Nephron progenitor cell (in vitro differentiated cells): ENCODE measurements at regions not wholly inside any gene's neighbourhood (a gene's known extent, or its start where the extent isn't known, plus 50 kb on each side); places are given as distances from the start of the nearest gene placed in this dataset.

ENCODE experiments used
- DNase-seq: peaks from one replicate; pipeline ENCODE4 v3.0.0; 2021
- H3K27ac Mint-ChIP-seq: 2 replicates; pipeline ENCODE4 v1.8.0; 2021; ENCODE audit warnings: mild to moderate bottlenecking, moderate library complexity, mixed read lengths
- H3K27me3 Mint-ChIP-seq: 2 replicates; pipeline ENCODE4 v1.8.0; 2021; ENCODE audit warnings: mild to moderate bottlenecking, low read depth, mixed read lengths; ENCODE audit not compliant: poor library complexity
- H3K36me3 Mint-ChIP-seq: 2 replicates; pipeline ENCODE4 v1.8.0; 2021; ENCODE audit warnings: low read depth, mixed read lengths
- H3K4me1 Mint-ChIP-seq: 2 replicates; pipeline ENCODE4 v1.8.0; 2021; ENCODE audit warnings: mixed read lengths
- H3K4me3 Mint-ChIP-seq: 2 replicates; pipeline ENCODE4 v1.8.0; 2021; ENCODE audit warnings: mild to moderate bottlenecking, moderate library complexity, mixed read lengths
- H3K9me3 Mint-ChIP-seq: 2 replicates; pipeline ENCODE4 v1.8.0; 2021; ENCODE audit warnings: mild to moderate bottlenecking, moderate library complexity, mixed read lengths
- CTCF ChIP-seq: fragments of 200-600 bp; sonication (generic); IDR thresholded peaks from 2 replicates; pipeline ENCODE4 v1.5.0; 2021; ENCODE audit warnings: antibody characterized with exemption

- no peak overlapping the region for H3K27ac Mint-ChIP-seq
- H3K9me3 Mint-ChIP-seq, result no peaks in the 10 kb centered on the region
- H3K36me3 Mint-ChIP-seq, result no peaks in the 10 kb centered on the region
- DNase-seq, result no peak
- no peak overlapping the region for H3K4me3 Mint-ChIP-seq
- TF ChIP-seq CTCF, result no peak
- no peaks in the 10 kb centered on the region for H3K27me3 Mint-ChIP-seq
- no peaks in the 10 kb centered on the region for H3K4me1 Mint-ChIP-seq
Observed at GRCh38 chr5:112014783-112015395, 257.9 kb upstream of the NREP start.

DNA sequence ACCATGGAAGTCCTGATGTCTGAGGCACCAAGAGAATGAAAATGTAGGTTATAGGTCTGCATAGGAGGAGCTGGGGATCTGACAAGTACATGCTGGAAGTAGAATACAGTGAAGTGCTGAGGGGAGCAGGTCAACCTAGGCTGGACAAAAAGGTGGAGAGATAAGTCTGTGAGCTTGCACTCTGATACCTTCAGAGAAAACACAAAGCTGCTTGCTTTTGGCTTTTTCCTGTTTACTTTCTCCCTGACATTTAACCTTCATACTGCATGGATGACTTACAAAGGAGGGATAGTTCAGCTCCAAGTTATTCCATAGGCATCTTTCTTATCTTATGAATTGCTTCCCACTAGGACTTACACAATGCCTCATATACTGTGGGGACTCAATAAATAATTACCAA is 256.7 kb upstream of the NREP start:
- Mint-ChIP-seq H3K9me3 (no peaks in the 10 kb centered on the region), H3K36me3 (no peaks in the 10 kb centered on the region), H3K4me3 (no peak overlapping the region)

GRCh38 chr5:112012104-112012503 is 255.1 kb upstream of the NREP start:
- H3K27ac Mint-ChIP-seq, result no peak overlapping the region
- H3K4me1 Mint-ChIP-seq, result no peaks in the 10 kb centered on the region
- no peaks in the 10 kb centered on the region for H3K9me3 Mint-ChIP-seq
- no peak for DNase-seq
- no peak overlapping the region for H3K4me3 Mint-ChIP-seq
- no peaks in the 10 kb centered on the region for H3K27me3 Mint-ChIP-seq
- no peaks in the 10 kb centered on the region for H3K36me3 Mint-ChIP-seq
- no peak for TF ChIP-seq CTCF

More for the DNA sequence above, 256.7 kb upstream of the NREP start:
- no peaks in the 10 kb centered on the region for H3K4me1 Mint-ChIP-seq
- H3K27ac Mint-ChIP-seq, result no peak overlapping the region
- no peak for DNase-seq
- no peaks in the 10 kb centered on the region for H3K27me3 Mint-ChIP-seq
- TF ChIP-seq CTCF, result no peak

- no peak for DNase-seq
- H3K4me3 Mint-ChIP-seq, result no peak overlapping the region
- no peaks in the 10 kb centered on the region for H3K4me1 Mint-ChIP-seq
- H3K9me3 Mint-ChIP-seq, result no peaks in the 10 kb centered on the region
- no peak overlapping the region for H3K27ac Mint-ChIP-seq
- no peak for TF ChIP-seq CTCF
- H3K27me3 Mint-ChIP-seq, result no peaks in the 10 kb centered on the region
- no peaks in the 10 kb centered on the region for H3K36me3 Mint-ChIP-seq
Observed at GRCh38 chr5:112010475-112010874, 253.5 kb upstream of the NREP start.

DNA sequence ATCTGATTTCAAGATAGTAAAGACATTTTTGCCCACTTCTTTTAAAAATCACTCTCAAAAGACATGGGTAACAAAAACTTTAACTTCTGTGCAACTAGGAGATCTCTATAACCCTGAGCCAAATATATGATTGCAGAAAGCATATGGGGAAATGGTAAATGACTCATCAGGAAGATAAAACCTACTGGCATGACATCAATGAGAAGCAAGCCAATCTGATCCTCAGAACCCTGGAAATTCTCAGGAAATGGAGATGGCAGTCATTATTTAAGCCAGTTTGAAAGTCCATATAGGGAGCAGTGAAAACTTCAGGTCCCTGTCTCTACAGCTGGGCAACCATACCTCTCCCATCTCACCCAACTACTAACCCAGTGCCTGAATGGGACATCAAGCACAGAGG is 249.7 kb upstream of the NREP start:
- Mint-ChIP-seq H3K27ac (no peak overlapping the region), H3K36me3 (no peaks in the 10 kb centered on the region), H3K9me3 (no peaks in the 10 kb centered on the region), H3K4me3 (no peak overlapping the region), H3K4me1 (no peaks in the 10 kb centered on the region), H3K27me3 (no peaks in the 10 kb centered on the region)
- no peak for TF ChIP-seq CTCF
- DNase-seq, result no peak

GRCh38 chr5:112005623-112005930 is 248.6 kb upstream of the NREP start:
- no peak overlapping the region for H3K27ac Mint-ChIP-seq
- no peaks in the 10 kb centered on the region for H3K36me3 Mint-ChIP-seq
- H3K27me3 Mint-ChIP-seq, result no peaks in the 10 kb centered on the region
- H3K4me3 Mint-ChIP-seq, result no peak overlapping the region
- no peaks in the 10 kb centered on the region for H3K4me1 Mint-ChIP-seq
- H3K9me3 Mint-ChIP-seq, result no peaks in the 10 kb centered on the region
- DNase-seq, result no peak
- TF ChIP-seq CTCF, result no peak
